Fibroblast of villous mesenchyme (primary cell): ENCODE measurements at regions not wholly inside any gene's neighbourhood (a gene's known extent, or its start where the extent isn't known, plus 50 kb on each side); places are given as distances from the start of the nearest gene placed in this dataset.

Experiments used
- DNase-seq: peaks from one replicate; pipeline ENCODE4 v3.0.0-alpha.2; 2010; ENCODE audit warnings: low read depth
- H3K4me3 ChIP-seq: 2 replicates; pipeline ENCODE4 v1.5.1; 2011; ENCODE audit warnings: low read depth, mild to moderate bottlenecking, low read length
- TF ChIP-seq, protein P1 (sequence below): IDR thresholded peaks from 2 replicates; pipeline ENCODE4 v1.5.1; 2012; ENCODE audit warnings: low read depth, mild to moderate bottlenecking, low read length; ENCODE audit not compliant: insufficient read depth

DNA sequence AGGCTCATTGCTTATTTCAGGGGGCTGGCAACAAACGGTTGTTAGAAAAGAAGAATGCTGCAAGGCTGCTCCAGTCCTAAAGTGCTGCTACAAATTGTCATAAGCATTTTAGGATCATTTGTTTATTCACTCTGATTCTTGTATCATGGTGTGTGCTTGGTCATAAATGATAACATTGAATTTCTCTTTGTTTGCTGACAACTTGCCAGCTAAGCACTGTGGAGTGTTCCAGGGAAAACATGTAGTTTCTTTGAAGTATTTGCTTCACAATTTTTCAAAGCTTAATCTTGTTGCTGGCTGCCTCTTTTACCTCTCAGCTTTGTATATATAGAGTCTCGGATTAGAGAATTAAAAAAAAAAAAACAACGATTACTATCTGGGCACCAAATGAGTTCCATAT is 263.0 kb downstream of the PHF14 start:
- DNase-seq: no peak

GRCh38 chr7:11237742-11238141 is 264.1 kb downstream of the PHF14 start:
- H3K4me3 ChIP-seq: peak overlapping the region; percentile 21
- no peak for DNase-seq
- TF ChIP-seq, protein P1, sequence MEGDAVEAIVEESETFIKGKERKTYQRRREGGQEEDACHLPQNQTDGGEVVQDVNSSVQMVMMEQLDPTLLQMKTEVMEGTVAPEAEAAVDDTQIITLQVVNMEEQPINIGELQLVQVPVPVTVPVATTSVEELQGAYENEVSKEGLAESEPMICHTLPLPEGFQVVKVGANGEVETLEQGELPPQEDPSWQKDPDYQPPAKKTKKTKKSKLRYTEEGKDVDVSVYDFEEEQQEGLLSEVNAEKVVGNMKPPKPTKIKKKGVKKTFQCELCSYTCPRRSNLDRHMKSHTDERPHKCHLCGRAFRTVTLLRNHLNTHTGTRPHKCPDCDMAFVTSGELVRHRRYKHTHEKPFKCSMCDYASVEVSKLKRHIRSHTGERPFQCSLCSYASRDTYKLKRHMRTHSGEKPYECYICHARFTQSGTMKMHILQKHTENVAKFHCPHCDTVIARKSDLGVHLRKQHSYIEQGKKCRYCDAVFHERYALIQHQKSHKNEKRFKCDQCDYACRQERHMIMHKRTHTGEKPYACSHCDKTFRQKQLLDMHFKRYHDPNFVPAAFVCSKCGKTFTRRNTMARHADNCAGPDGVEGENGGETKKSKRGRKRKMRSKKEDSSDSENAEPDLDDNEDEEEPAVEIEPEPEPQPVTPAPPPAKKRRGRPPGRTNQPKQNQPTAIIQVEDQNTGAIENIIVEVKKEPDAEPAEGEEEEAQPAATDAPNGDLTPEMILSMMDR: no peak

More for the DNA sequence above, 263.0 kb downstream of the PHF14 start:
- TF ChIP-seq, protein P1: no peak
- no peak overlapping the region for H3K4me3 ChIP-seq

DNA sequence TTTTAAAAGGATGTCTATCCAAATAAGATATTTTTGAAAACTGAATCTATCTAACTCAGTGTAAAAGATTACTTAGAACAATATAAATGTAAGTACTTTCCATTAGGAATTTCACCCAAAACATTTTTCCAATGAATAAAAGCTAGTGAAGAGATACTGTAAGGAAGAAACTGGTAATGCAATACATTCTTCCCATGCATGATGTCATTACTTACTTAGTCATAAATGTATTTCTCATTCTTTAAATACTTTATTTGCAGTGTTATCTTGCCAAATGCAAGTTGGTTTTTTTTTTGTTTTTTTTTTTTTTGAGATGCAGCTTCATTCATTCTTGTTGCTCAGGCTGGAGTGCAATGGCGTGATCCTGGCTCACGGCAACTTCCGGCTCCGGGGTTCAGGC is 265.6 kb downstream of the PHF14 start:
- DNase-seq: no peak
- no peak overlapping the region for H3K4me3 ChIP-seq
- TF ChIP-seq, protein P1: no peak

- no peak for DNase-seq
- TF ChIP-seq, protein P1: no peak
- H3K4me3 ChIP-seq: no peak overlapping the region
Observed at GRCh38 chr7:11243739-11244138, 270.1 kb downstream of the PHF14 start.

- no peak for DNase-seq
- no peak overlapping the region for H3K4me3 ChIP-seq
- TF ChIP-seq, protein P1: no peak
Observed at GRCh38 chr7:11244149-11244548, 270.5 kb downstream of the PHF14 start.

DNA sequence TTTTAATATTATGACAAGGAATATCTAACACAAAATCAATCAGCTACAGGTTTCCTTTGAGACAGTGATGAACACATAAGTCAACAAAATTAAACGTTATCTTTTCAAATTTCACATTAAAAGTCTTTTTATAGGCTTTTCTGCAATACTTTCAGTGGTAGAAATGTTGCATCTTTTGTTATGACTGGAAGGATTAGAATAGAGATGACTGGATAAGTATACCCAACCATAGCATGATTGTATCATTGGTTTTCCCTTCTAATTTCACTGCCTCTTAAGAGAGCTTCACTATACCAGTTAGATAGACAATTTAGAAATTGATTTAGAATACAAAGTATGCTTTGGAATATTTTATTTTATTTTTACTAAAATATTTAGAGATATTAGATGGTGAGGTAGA is 273.9 kb downstream of the PHF14 start:
- TF ChIP-seq, protein P1: no peak
- no peak overlapping the region for H3K4me3 ChIP-seq
- no peak for DNase-seq

DNA sequence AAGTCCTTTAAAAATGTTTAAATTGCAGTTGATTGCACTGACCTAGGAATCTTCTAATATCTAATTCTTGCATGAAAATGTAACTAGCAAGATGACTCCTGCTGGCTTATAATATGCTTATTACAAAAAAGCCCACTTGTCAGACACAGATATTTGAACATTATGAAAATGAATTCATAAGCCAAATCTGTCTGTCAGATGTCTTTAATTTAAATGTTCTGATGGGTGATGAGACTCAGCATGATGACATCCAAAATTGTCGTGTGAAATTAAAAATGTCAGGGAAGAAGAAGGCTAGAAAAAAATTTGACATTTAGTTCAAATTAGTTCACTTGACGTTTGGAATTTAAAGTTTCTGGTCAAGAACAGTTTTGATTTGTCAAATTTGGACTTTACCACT is 277.8 kb downstream of the PHF14 start:
- no peak for DNase-seq
- H3K4me3 ChIP-seq: no peak overlapping the region
- TF ChIP-seq, protein P1: no peak
